Cardiac fibroblast (primary cell): ENCODE measurements at regions not wholly inside any gene's neighbourhood (a gene's known extent, or its start where the extent isn't known, plus 50 kb on each side); places are given as distances from the start of the nearest gene placed in this dataset.

ENCODE experiments used
- DNase-seq, 2 donors: peaks; one replicate each; pipeline versions ENCODE4 v3.0.0 to v3.0.0-alpha.2; 2010; ENCODE audit warnings: low read depth in 2 of 2
- H3K4me3 ChIP-seq, 2 donors: replicated peaks in 1 of 2; 1 replicate in 1 of 2; 2 replicates in 1 of 2; pipeline ENCODE4 v1.5.1; 2011; ENCODE audit warnings: low read depth in 2 of 2, low read length in 2 of 2, mild to moderate bottlenecking in 2 of 2, moderate library complexity in 1 of 2
- TF ChIP-seq, protein P1 (sequence below): IDR thresholded peaks from one replicate; pipeline ENCODE4 v1.5.1; 2011; ENCODE audit warnings: low read depth, mild to moderate bottlenecking, low read length, inconsistent platforms

DNA sequence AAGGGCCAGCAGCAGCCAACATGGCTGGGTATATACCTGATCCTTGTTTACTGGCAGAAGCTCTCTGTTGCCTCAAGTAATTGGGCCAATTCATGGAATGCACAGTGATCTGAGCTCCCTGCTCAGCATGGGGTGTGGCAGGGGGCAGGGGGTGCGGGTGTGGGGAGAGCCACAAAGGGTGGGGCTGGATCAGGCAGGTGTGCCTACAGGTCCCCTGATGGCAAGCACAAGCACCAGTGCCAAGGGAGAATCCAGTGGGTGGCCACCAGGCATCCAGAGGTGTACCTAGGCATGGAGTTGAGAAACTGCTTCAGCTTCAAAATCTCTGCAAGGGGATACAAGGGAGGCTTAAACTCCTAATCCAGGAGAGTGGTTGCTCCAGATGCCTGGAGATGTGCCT is 235.8 kb upstream of the TLE4 start:
- TF ChIP-seq, protein P1, sequence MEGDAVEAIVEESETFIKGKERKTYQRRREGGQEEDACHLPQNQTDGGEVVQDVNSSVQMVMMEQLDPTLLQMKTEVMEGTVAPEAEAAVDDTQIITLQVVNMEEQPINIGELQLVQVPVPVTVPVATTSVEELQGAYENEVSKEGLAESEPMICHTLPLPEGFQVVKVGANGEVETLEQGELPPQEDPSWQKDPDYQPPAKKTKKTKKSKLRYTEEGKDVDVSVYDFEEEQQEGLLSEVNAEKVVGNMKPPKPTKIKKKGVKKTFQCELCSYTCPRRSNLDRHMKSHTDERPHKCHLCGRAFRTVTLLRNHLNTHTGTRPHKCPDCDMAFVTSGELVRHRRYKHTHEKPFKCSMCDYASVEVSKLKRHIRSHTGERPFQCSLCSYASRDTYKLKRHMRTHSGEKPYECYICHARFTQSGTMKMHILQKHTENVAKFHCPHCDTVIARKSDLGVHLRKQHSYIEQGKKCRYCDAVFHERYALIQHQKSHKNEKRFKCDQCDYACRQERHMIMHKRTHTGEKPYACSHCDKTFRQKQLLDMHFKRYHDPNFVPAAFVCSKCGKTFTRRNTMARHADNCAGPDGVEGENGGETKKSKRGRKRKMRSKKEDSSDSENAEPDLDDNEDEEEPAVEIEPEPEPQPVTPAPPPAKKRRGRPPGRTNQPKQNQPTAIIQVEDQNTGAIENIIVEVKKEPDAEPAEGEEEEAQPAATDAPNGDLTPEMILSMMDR: no peak
- no peak for DNase-seq
- H3K4me3 ChIP-seq: no peak overlapping the region

GRCh38 chr9:79341561-79341960 is 230.2 kb upstream of the TLE4 start:
- TF ChIP-seq, protein P1: no peak
- DNase-seq: no peak
- H3K4me3 ChIP-seq: no peak overlapping the region

GRCh38 chr9:79346350-79347020 is 225.3 kb upstream of the TLE4 start:
- TF ChIP-seq, protein P1: no peak
- H3K4me3 ChIP-seq: no peak overlapping the region
- peak in 1 of 2 donors; percentile 2 for DNase-seq

GRCh38 chr9:79352322-79352721 is 219.4 kb upstream of the TLE4 start:
- TF ChIP-seq, protein P1: no peak
- no peak overlapping the region for H3K4me3 ChIP-seq
- no peak for DNase-seq

GRCh38 chr9:79353856-79354520 is 217.8 kb upstream of the TLE4 start:
- H3K4me3 ChIP-seq: no peak overlapping the region
- DNase-seq: peak; percentile 1 to 45
- TF ChIP-seq, protein P1: no peak

DNA sequence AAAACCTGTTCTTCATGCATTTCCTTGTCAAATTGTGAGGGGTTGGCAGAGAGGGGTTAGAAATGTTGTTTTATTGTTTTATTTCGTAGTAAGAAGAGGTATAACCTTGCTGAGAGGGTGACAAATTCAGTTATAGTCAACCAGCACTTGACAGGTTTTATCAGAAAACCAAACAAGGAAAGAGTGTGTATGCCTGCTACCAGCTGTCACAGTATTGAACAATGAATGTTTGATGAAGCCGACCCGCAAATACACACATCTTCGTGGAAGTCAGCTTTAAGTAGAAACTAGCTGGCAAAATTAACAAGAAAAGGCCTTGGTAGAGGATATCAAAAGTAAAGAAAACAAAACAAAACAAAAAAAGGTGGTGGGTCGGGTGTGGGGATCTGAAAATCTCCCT is 214.6 kb upstream of the TLE4 start:
- DNase-seq: no peak
- TF ChIP-seq, protein P1: no peak
- no peak overlapping the region for H3K4me3 ChIP-seq
